Sigmoid colon (tissue), 6 donors: ENCODE measurements at regions not wholly inside any gene's neighbourhood (a gene's known extent, or its start where the extent isn't known, plus 50 kb on each side); places are given as distances from the start of the nearest gene placed in this dataset.

Experiments used
- DNase-seq: peaks from one replicate; pipeline ENCODE4 v3.0.0-alpha.2; 2019
- H3K27ac ChIP-seq, 4 donors: fragments of 200-600 bp; sonication (generic); one replicate each; pipeline ENCODE4 v1.5.1; 2016 to 2019; ENCODE audit warnings: mild to moderate bottlenecking in 1 of 4
- H3K27me3 ChIP-seq, 3 donors: fragments of 200-600 bp; sonication (generic); one replicate each; pipeline ENCODE4 v1.5.1; 2019; ENCODE audit warnings: mild to moderate bottlenecking in 1 of 3
- H3K36me3 ChIP-seq, 4 donors: fragments of 200-600 bp; sonication (generic); one replicate each; pipeline ENCODE4 v1.5.1; 2016 to 2019
- H3K4me1 ChIP-seq, 4 donors: fragments of 200-600 bp; sonication (generic); one replicate each; pipeline ENCODE4 v1.5.1; 2017 to 2019
- H3K4me3 ChIP-seq, 4 donors: fragments of 200-600 bp; sonication (generic); one replicate each; pipeline ENCODE4 v1.5.1; 2017 to 2019; ENCODE audit warnings: mild to moderate bottlenecking in 2 of 4, moderate library complexity in 1 of 4
- H3K9me3 ChIP-seq, 4 donors: fragments of 200-600 bp in 3 of 4; sonication (generic) in 3 of 4; one replicate each; pipeline versions ENCODE4 v1.5.1 to v1.6.1; 2013 to 2019
- EP300 ChIP-seq, 4 donors: sonication (generic); formaldehyde crosslinking; IDR thresholded peaks; one replicate each; pipeline ENCODE4 v1.6.1; 2017; ENCODE audit warnings: antibody characterized with exemption in 4 of 4
- POLR2A ChIP-seq, 2 donors: fragments of 450-650 bp; IDR thresholded peaks; one replicate each; pipeline ENCODE4 v1.6.1; 2016; ENCODE audit warnings: antibody characterized with exemption in 2 of 2, mild to moderate bottlenecking in 2 of 2, moderate library complexity in 2 of 2
- POLR2AphosphoS5 ChIP-seq, 4 donors: sonication (generic); formaldehyde crosslinking; IDR thresholded peaks; one replicate each; pipeline ENCODE4 v1.6.1; 2017; ENCODE audit warnings: antibody characterized with exemption in 4 of 4
- WGBS, 2 donors: extraction: QIAGEN DNeasy Blood & Tissue Kit; methylation state at CpG; one replicate each; pipeline ENCODE4 v1.1.7; 2013; 5-methylcytosine and 5-hydroxymethylcytosine counted together
- intact Hi-C: fragments of 100-400 bp; cut with DNase I; formaldehyde crosslinking; loops from one replicate; pipeline ENCODE4 v1.15.1; 2023
- TF ChIP-seq, protein P1 (sequence below), 4 experiments: fragments of 450-650 bp in 3 of 4; fragments of 200-600 bp in 1 of 4; IDR thresholded peaks; one replicate each; pipeline ENCODE4 v1.5.1; 2016 to 2019; ENCODE audit warnings: antibody characterized with exemption in 4 of 4, mild to moderate bottlenecking in 3 of 4, moderate library complexity in 2 of 4
- donor health status: healthy with polysubstance abuse.
- donor health status: healthy.

DNA sequence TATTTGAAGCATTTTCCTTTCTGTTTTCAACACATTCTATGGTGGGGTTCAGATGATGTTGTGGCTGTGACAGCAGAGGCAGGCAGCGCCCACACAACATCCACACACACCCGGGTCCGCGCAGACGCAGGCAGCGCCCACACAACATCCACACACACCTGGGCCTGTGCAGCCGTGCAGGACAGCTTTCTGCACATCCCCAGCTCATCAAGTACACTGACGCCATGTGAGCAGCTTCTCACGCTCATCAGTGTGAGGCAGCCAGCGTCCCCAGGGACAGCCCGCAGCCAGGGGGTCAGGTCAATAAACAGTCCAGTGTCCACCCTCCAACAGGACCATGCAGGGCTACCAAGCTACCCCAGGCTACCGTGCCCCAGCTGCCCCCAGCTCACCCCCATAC, 272.8 kb upstream of the TCERG1L start:
- H3K9me3 ChIP-seq = no peaks in the 10 kb centered on the region
- DNase-seq = no peak
- TF ChIP-seq POLR2AphosphoS5 (IDR thresholded peaks at IDR 0.05) (no peak), EP300 (IDR thresholded peaks at IDR 0.05) (no peak), POLR2A (IDR thresholded peaks at IDR 0.05) (no peak)
- TF ChIP-seq, protein P1, sequence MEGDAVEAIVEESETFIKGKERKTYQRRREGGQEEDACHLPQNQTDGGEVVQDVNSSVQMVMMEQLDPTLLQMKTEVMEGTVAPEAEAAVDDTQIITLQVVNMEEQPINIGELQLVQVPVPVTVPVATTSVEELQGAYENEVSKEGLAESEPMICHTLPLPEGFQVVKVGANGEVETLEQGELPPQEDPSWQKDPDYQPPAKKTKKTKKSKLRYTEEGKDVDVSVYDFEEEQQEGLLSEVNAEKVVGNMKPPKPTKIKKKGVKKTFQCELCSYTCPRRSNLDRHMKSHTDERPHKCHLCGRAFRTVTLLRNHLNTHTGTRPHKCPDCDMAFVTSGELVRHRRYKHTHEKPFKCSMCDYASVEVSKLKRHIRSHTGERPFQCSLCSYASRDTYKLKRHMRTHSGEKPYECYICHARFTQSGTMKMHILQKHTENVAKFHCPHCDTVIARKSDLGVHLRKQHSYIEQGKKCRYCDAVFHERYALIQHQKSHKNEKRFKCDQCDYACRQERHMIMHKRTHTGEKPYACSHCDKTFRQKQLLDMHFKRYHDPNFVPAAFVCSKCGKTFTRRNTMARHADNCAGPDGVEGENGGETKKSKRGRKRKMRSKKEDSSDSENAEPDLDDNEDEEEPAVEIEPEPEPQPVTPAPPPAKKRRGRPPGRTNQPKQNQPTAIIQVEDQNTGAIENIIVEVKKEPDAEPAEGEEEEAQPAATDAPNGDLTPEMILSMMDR (IDR thresholded peaks at IDR 0.05) = no peak
- H3K36me3 ChIP-seq = no peaks in the 10 kb centered on the region
- no peaks in the 10 kb centered on the region for H3K4me1 ChIP-seq
- H3K27ac ChIP-seq = no peak overlapping the region
- WGBS, 2 donors = 75 to 84% methylated on average over 12 of the region's 12 CpGs
- no peak overlapping the region for H3K4me3 ChIP-seq
- H3K27me3 ChIP-seq = no peaks in the 10 kb centered on the region
- intact Hi-C loops = no loop called here

DNA sequence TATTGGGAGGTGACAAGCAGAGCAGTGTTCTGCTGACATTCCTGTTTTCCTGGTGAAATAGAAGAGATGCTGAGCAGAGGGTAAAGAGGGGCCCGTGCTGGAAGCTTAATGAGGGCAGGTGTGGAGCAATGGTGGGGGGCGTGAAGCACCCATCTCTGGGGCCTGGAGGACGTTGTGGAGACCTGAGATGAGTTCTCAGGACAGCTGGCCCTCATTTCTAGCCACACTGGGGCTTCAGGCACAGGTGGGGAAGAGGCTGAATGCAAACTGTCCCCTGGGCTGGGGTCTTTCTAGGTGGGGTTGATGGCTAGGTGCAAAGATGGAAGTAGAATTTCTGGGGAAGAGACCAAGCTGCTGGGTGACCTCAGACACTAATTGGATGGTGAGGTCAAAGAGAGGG, 274.2 kb upstream of the TCERG1L start:
- intact Hi-C loops = no loop called here
- DNase-seq = no peak
- Histone ChIP-seq H3K27me3 (no peaks in the 10 kb centered on the region), H3K4me1 (no peaks in the 10 kb centered on the region), H3K4me3 (no peak overlapping the region), H3K27ac (no peak overlapping the region), H3K36me3 (no peaks in the 10 kb centered on the region), H3K9me3 (no peaks in the 10 kb centered on the region)
- TF ChIP-seq EP300 (IDR thresholded peaks at IDR 0.05) (no peak), POLR2AphosphoS5 (IDR thresholded peaks at IDR 0.05) (no peak)
- 52% methylated on average over 3 of the region's 3 CpGs for WGBS, 2 donors

DNA sequence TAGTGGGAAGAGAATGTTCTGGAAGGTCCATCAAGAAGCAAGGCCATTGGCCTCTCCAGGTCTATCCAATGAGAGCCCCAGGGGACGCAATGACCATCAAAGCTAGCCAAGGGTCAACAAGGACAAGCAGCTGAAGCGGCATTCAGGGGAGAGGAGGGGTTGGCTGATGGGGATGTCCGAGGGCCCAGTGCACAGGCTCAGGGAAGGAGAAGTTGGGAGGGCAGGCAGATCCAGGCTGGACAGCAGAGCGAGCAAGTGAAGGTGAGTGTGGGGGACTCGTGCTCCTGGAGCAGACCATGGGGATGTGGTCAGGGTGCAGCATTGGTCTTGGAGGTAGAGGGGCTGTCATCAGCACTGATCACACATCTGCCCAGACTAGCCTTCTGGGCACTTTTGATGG, 275.4 kb upstream of the TCERG1L start:
- TF ChIP-seq EP300 (IDR thresholded peaks at IDR 0.05) = no peak
- no peak for TF ChIP-seq POLR2AphosphoS5 (IDR thresholded peaks at IDR 0.05)
- no peaks in the 10 kb centered on the region for H3K36me3 ChIP-seq
- DNase-seq = no peak
- intact Hi-C loops = no loop called here
- no peaks in the 10 kb centered on the region for H3K9me3 ChIP-seq
- no peaks in the 10 kb centered on the region for H3K27me3 ChIP-seq
- H3K4me3 ChIP-seq = no peak overlapping the region
- no peaks in the 10 kb centered on the region for H3K4me1 ChIP-seq
- H3K27ac ChIP-seq = no peak overlapping the region
- 74 to 77% methylated on average over 5 of the region's 5 CpGs for WGBS, 2 donors

DNA sequence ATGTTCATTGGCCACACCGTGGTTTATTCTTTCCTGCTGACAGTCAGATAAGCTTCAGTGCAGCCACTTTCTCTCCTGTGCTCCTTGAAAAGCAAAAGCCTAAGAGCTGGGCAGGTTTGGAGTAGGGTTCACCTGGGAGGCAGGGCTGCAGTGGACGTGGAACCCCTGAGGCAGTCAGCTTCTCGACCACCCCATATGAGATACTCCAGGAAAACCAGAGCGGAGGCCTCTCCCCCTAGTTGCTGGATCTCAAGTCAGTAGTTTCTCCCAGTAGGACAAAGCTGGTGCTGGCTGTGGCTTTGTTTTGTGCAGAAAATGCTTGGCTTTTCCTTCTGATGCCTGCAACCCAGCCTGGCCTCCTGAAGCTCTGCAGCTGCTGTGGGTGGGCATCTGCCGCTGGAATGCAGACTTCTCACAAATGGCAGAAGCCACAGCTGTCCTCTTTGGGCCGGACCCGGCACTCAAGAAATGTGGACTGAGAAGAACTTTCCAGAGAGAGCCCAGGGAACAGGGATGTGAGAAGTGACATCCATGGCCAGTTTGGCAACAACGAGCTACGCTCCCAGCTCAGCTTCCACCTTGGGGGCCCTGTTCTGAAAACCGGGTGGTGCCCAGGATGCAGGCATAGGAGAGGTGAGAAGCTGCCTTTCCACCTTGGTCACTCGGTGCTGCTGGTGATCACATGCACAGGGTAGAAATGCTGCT, 276.6 kb upstream of the TCERG1L start:
- H3K4me1 ChIP-seq = no peaks in the 10 kb centered on the region
- DNase-seq = no peak
- no peak overlapping the region for H3K4me3 ChIP-seq
- 78 to 80% methylated on average over 11 of the region's 11 CpGs for WGBS, 2 donors
- no peaks in the 10 kb centered on the region for H3K27me3 ChIP-seq
- no peak overlapping the region for H3K27ac ChIP-seq
- intact Hi-C loops = no loop called here
- TF ChIP-seq POLR2AphosphoS5 (IDR thresholded peaks at IDR 0.05) = no peak
- no peak for TF ChIP-seq POLR2A (IDR thresholded peaks at IDR 0.05)
- no peak for TF ChIP-seq EP300 (IDR thresholded peaks at IDR 0.05)
- TF ChIP-seq, protein P1 (IDR thresholded peaks at IDR 0.05) = no peak
- H3K36me3 ChIP-seq = no peaks in the 10 kb centered on the region
- no peaks in the 10 kb centered on the region for H3K9me3 ChIP-seq

DNA sequence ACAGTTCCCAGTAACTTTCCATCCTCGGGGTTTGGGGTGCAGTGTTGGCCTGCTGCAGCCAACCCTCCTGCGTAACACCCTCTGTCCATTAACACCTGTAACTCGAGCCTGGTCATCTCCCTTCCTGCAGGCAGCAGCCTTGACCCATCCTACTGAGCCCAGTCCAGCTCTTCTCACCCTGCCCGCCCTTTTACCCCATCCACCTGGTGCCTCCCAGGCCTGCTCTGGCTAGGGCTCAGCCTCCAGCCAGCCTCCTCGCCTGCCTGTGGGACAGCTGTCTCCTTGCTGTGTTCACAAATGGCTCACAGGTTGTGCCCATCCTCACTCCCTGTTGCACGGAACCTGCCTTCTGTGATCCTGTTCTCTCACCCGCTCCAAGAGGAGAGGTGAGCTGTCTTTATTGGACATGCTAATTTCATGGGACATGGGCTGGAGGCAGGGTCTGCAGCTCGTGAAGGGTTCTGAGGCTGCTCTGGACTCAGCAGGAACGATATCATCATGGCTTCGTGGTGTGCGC, 277.2 kb upstream of the TCERG1L start:
- WGBS, 2 donors = 80 to 83% methylated on average over 11 of the region's 11 CpGs
- no peak for DNase-seq

More for the DNA sequence above, 277.2 kb upstream of the TCERG1L start:
- H3K4me3 ChIP-seq = no peak overlapping the region
- no peaks in the 10 kb centered on the region for H3K36me3 ChIP-seq
- intact Hi-C loops = no loop called here
- no peak for TF ChIP-seq POLR2AphosphoS5 (IDR thresholded peaks at IDR 0.05)
- TF ChIP-seq POLR2A (IDR thresholded peaks at IDR 0.05) = no peak
- no peak for TF ChIP-seq EP300 (IDR thresholded peaks at IDR 0.05)
- TF ChIP-seq, protein P1 (IDR thresholded peaks at IDR 0.05) = no peak
- no peaks in the 10 kb centered on the region for H3K9me3 ChIP-seq
- no peaks in the 10 kb centered on the region for H3K27me3 ChIP-seq
- H3K4me1 ChIP-seq = no peaks in the 10 kb centered on the region
- no peak overlapping the region for H3K27ac ChIP-seq
